ENCODE measurements at regions not wholly inside any gene's neighbourhood (a gene's known extent, or its start where the extent isn't known, plus 50 kb on each side); places are given as distances from the start of the nearest gene placed in this dataset.

DNA sequence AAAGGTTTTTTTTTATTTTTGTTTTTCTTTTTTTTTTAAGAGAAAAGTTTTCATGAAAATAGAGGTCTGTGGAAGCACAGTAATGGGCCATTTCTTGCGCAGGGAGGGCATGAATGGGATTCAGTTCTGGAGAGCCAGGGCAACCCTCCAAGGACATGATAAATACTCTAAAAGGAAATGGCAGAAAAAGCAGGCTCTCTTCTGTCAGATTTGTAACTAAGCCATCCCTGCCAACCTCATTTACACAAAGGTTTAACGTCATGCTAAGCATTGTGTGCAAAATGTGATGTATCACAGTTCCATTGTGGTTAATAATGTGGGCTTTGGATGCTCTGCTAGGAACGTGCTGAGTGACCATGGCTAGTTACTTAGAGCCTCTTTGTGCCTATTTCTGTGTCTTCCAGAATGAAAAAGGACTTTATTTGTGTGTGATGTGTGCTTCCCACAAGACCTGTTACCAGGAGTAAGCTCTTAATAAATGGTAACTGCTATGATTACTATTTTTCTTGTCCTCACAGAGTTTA is 1095.9 kb upstream of the SORCS1 start:
- TF ChIP-seq CTCF (IDR thresholded peaks at IDR 0.05) = no peak

DNA sequence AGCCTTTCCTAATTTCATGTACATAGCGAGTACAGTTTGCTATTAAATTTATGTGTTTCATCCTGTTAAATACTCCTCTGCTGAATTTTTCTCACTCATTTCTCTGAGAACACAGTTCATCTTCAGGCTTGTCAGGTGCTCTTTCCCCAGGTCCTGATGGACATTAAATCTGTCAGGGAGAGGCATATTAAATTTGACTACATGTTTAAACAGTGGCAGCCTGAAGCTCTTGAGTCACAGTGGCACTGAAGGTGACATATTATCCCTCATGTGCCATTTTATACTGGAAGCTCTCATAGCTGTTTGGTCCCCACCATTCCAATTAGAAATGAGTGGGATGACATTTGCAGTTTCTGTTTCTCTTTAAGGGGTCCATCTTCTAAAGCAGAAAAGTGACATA is 1089.6 kb upstream of the SORCS1 start:
- no peak for TF ChIP-seq CTCF (IDR thresholded peaks at IDR 0.05)

DNA sequence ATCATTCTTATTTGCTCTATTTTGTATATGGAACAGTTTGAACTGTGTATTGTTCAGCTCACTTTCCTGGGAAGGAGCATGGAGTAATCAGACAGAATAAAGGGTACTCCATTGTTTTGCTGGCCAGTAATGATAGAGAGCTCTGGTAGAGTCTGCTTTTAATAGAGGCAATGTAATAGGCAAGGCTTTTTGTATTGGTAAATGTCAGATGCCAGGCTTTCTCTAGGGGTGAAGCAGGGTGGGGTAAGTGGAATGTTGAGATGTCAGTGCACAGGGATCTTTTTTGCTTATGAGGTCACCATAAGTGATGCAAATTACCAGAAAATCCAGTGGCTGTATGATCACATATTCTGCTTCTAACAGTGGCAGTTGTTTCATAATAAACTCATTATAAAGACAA is 1088.3 kb upstream of the SORCS1 start:
- TF ChIP-seq CTCF (IDR thresholded peaks at IDR 0.05) = no peak

DNA sequence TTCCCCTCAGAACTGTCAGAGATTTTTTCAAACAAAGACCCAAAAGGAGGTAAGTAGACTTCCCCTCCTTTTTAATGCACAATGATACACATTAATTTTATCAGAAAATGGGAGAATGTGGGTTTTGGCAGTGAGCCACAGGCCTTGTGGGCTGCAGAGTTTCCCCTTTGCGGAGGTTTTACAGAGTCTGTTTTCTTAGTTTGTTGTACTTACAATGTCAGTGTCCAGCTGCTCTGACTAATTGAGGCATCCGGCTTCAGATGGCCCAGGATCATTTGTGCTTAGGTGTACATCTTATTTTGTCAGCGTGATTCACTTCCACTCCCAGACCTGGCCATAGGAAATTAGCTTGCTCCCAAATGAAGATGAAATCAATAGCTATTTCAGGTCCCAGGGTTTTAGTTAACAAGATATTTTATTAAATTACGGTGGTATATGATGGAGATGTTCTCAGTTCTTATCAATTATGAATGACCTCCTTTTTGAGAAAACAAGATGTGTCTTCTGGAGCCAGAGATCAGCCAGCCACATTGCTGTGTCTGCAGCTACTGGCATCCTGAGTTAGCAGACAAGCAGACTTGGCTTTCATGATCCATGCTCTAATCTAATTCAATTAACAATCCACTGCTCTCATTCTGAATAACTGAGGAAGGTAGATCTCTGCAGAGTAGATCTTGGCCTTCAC is 1086.6 kb upstream of the SORCS1 start:
- TF ChIP-seq CTCF (IDR thresholded peaks at IDR 0.05) = no peak

- TF ChIP-seq CTCF (IDR thresholded peaks at IDR 0.05) = no peak
Measured at GRCh38 chr10:108249940-108250339, 1085.4 kb upstream of the SORCS1 start.

GRCh38 chr10:108244443-108245228 is 1080.1 kb upstream of the SORCS1 start:
- TF ChIP-seq CTCF (IDR thresholded peaks at IDR 0.05) = no peak

GRCh38 chr10:108241166-108241565 is 1076.7 kb upstream of the SORCS1 start:
- TF ChIP-seq CTCF (IDR thresholded peaks at IDR 0.05) = no peak
